ENCODE measurements at regions not wholly inside any gene's neighbourhood (a gene's known extent, or its start where the extent isn't known, plus 50 kb on each side); places are given as distances from the start of the nearest gene placed in this dataset.

- no peak for TF ChIP-seq CTCF (IDR thresholded peaks at IDR 0.05; ENCODE audit: low read depth, low read length)
- no peak for DNase-seq (ENCODE audit: extremely low read depth, low read depth)
Measured at GRCh38 chr15:46441294-46442062, 806.6 kb downstream of the SQOR start.

- TF ChIP-seq CTCF (IDR thresholded peaks at IDR 0.05; ENCODE audit: low read depth, low read length) = no peak
- DNase-seq (ENCODE audit: extremely low read depth, low read depth) = no peak
Measured at GRCh38 chr15:46442184-46442583, 807.4 kb downstream of the SQOR start.

- DNase-seq (ENCODE audit: extremely low read depth, low read depth) = no peak
- no peak for TF ChIP-seq CTCF (IDR thresholded peaks at IDR 0.05; ENCODE audit: low read depth, low read length)
Measured at GRCh38 chr15:46442901-46443590, 808.2 kb downstream of the SQOR start.

GRCh38 chr15:46450112-46450809 is 815.4 kb downstream of the SQOR start:
- no peak for DNase-seq (ENCODE audit: extremely low read depth, low read depth)
- no peak for TF ChIP-seq CTCF (IDR thresholded peaks at IDR 0.05; ENCODE audit: low read depth, low read length)

- TF ChIP-seq CTCF (IDR thresholded peaks at IDR 0.05; ENCODE audit: low read depth, low read length) = no peak
- no peak for DNase-seq (ENCODE audit: extremely low read depth, low read depth)
Measured at GRCh38 chr15:46450810-46451182, 816.0 kb downstream of the SQOR start.

GRCh38 chr15:46452297-46452820 is 817.5 kb downstream of the SQOR start:
- no peak for TF ChIP-seq CTCF (IDR thresholded peaks at IDR 0.05; ENCODE audit: low read depth, low read length)
- DNase-seq (ENCODE audit: extremely low read depth, low read depth) = no peak

- no peak for TF ChIP-seq CTCF (IDR thresholded peaks at IDR 0.05; ENCODE audit: low read depth, low read length)
- no peak for DNase-seq (ENCODE audit: extremely low read depth, low read depth)
Measured at GRCh38 chr15:46456456-46456855, 821.6 kb downstream of the SQOR start.

Data from AG09319 (cell line).